AG09309 (cell line): ENCODE measurements at regions not wholly inside any gene's neighbourhood (a gene's known extent, or its start where the extent isn't known, plus 50 kb on each side); places are given as distances from the start of the nearest gene placed in this dataset.

Experiments used
- DNase-seq: peaks from one replicate; pipeline ENCODE4 v3.0.0-alpha.2; 2010; ENCODE audit warnings: low read depth
- H3K4me3 ChIP-seq: 2 replicates; pipeline ENCODE4 v1.5.1; 2011; ENCODE audit warnings: mild to moderate bottlenecking, low read depth, low read length, moderate library complexity; ENCODE audit not compliant: control insufficient read depth
- CTCF ChIP-seq: IDR thresholded peaks from 2 replicates; pipeline ENCODE4 v1.5.1; 2011; ENCODE audit warnings: mild to moderate bottlenecking, low read depth, low read length, inconsistent platforms; ENCODE audit not compliant: insufficient read depth, control insufficient read depth; ENCODE audit errors: missing control alignments

- no peak for TF ChIP-seq CTCF
- H3K4me3 ChIP-seq, result no peak overlapping the region
- DNase-seq, result no peak
Observed at GRCh38 chr5:171654881-171655280, 130.7 kb upstream of the SMIM23 start.

DNA sequence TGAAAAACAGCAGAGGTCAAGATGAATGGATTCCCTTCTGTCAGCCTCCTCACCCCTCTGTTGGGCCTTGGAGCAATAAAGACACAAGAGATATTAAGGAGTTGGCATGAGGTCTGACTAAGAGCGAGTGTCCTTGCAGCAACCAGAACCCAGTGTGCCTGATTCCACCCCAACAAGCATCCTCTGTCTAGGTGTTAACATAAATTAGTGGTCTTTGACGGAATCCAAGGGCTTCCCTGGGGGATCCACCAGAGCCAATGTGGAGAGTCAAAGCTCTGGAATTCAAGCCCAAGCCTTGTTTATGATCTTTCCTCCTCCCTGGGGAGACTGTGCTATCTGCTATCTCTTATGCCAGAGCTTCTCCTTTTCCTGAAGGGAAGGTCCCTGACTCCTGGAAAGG is 128.1 kb upstream of the SMIM23 start:
- no peak for TF ChIP-seq CTCF
- no peak overlapping the region for H3K4me3 ChIP-seq
- no peak for DNase-seq

DNA sequence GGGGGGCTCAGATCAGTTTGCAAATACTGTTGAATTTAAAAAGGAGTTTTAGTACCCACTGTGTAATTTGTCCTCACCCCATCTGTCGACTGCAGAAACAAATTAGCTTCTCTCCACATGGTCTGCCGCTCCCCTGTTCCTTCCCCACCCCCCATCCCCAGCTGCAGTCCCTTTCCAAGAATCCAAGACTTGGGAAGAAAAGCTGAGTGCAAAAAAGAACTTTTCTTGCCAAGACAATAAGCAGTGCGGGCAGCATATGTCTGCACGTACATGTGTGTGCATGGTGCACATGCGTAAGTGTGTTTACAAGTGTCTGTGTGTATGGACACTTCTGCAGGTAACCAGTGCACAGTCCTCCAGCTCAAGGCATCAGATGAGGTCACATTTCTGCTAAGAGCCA is 125.7 kb upstream of the SMIM23 start:
- H3K4me3 ChIP-seq, result no peak overlapping the region
- TF ChIP-seq CTCF, result no peak
- DNase-seq, result no peak

DNA sequence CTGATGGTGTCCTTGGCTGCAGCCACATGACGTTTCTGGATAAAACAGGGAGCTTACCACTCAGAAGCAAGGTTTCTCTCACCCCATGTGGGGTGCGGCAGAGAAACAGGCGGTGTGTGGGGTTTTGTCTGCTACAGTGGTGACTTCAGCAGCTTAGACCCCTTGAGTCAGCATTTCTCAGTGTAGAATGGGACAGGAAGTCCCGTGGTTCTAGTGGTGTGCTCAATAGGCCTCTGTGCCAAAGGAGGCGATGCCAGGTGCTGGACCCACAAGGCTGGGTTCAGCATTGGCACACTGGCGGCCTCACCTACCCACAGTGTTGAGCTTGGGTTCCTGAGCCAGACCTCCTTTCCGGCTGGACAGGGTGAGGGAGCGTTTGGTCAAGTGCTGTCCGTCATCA is 125.2 kb upstream of the SMIM23 start:
- DNase-seq, result no peak

DNA sequence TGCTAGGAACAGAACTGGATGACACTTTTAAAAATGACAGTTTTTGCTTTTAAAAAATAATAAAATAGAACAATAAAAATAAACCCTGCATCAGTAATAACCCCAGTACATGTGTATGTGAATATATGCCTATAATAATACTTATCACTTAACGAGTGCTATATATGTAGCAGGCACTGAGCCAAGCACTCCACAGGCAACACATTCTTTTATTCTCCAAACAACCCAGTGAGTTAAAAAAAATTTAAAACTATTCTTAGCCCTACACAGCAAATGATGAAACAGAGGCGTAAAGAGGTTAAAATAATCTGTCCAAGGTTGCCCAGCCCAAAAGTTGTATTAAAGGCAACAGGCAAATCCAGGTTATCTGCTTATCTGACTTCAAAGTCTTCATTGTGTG is 124.5 kb upstream of the SMIM23 start:
- no peak overlapping the region for H3K4me3 ChIP-seq
- no peak for TF ChIP-seq CTCF
- DNase-seq, result no peak

More for the DNA sequence above, 125.2 kb upstream of the SMIM23 start:
- H3K4me3 ChIP-seq, result no peak overlapping the region
- no peak for TF ChIP-seq CTCF

DNA sequence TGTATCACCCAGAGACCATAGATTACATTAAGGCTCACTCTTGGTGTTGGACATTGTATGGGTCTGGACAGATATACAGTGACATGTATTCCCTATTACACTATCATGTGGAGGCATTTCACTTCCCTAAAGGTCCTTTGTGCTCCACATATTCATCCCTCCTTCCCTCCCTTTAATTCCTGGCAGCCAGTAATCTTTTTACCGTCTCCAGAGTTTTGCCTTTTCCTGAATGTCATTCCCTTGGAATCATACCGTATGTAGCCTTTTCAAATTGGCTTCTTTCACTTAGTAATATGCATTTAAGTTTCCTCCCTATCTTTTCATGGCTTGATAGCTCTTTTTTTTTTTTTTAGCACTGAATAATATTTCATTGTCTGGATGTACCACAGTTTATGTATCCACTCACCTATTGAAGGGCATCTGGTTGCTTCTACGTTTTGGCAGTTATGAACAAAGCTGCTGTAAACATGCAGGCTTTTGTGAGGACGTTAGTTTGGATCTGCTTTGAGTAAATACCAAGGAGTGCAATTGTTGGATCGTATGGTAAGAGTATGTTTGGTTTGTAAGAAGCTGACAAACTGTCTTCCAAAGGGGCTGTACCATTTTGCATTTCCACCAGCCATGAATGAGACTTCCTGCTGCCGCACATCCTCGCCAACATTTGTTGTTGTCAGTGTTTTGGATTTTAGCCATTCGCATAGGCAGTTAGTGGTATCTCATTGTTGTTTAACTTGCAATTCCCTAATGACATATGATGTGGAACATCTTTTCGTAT is 122.1 kb upstream of the SMIM23 start:
- no peak for TF ChIP-seq CTCF
- H3K4me3 ChIP-seq, result no peak overlapping the region
- DNase-seq, result no peak
